OCI-LY3 (cell line): ENCODE measurements at regions not wholly inside any gene's neighbourhood (a gene's known extent, or its start where the extent isn't known, plus 50 kb on each side); places are given as distances from the start of the nearest gene placed in this dataset.
A peak's percentile ranks its signal among the peaks of the same experiment; 100 is the strongest.

ENCODE experiments used
- H2AFZ ChIP-seq: fragments of 200-600, 300-600 bp; shearing (Covaris generic); 2 replicates; pipeline ENCODE4 v1.6.0; 2014; ENCODE audit warnings: antibody characterized with exemption, low read depth, low read length
- H3K27ac ChIP-seq: fragments of 200-600, 300-600 bp; sonication (generic); 2 replicates; pipeline ENCODE4 v1.5.1; 2014; ENCODE audit warnings: mild to moderate bottlenecking, low read length, moderate library complexity, mixed read lengths
- H3K27me3 ChIP-seq: fragments of 200-600, 300-600 bp; sonication (generic); 2 replicates; pipeline ENCODE4 v1.6.1; 2014; ENCODE audit warnings: low read depth, low read length, mixed read lengths
- H3K36me3 ChIP-seq: fragments of 200-600, 300-600 bp; sonication (generic); replicated peaks from 2 replicates; pipeline ENCODE3; 2014; ENCODE audit warnings: low read depth, low read length, mixed read lengths
- H3K4me1 ChIP-seq: fragments of 300-600, 200-600 bp; sonication (generic); 2 replicates; pipeline ENCODE4 v1.6.1; 2014; ENCODE audit warnings: low read length, mixed read lengths
- H3K4me2 ChIP-seq: fragments of 200-600, 300-600 bp; sonication (generic); 2 replicates; pipeline ENCODE4 v1.6.1; 2014; ENCODE audit warnings: low read length, mixed read lengths
- H3K4me3 ChIP-seq: fragments of 300-600, 200-600 bp; sonication (generic); 2 replicates; pipeline ENCODE4 v1.5.1; 2014; ENCODE audit warnings: antibody characterized with exemption, mild to moderate bottlenecking, low read length, moderate library complexity
- H3K79me2 ChIP-seq: fragments of 300-600, 200-600 bp; shearing (Covaris generic); 2 replicates; pipeline ENCODE4 v1.6.1; 2014; ENCODE audit warnings: mild to moderate bottlenecking, low read length, mixed read lengths
- H3K9ac ChIP-seq: fragments of 300-600, 200-600 bp; shearing (Covaris generic); 2 replicates; pipeline ENCODE4 v1.6.0; 2014; ENCODE audit warnings: mild to moderate bottlenecking, low read length, moderate library complexity
- H3K9me3 ChIP-seq: fragments of 200-600, 300-600 bp; shearing (Covaris generic); 2 replicates; pipeline ENCODE4 v1.6.1; 2014; ENCODE audit warnings: low read length, mixed read lengths; ENCODE audit not compliant: insufficient read depth
- H4K20me1 ChIP-seq: fragments of 200-600, 300-600 bp; sonication (generic); 2 replicates; pipeline ENCODE4 v1.6.1; 2016; ENCODE audit warnings: low read length, mixed read lengths; ENCODE audit not compliant: insufficient read depth
- EZH2phosphoT487 ChIP-seq: fragments of 200-600 bp; shearing (Covaris generic); IDR thresholded peaks from 2 replicates; pipeline ENCODE4 v1.6.1; 2018; ENCODE audit warnings: antibody characterized with exemption, mixed run types, low read depth
- TF ChIP-seq, protein P1 (sequence below): fragments of 200-600, 300-600 bp; sonication (generic); IDR thresholded peaks from 2 replicates; pipeline ENCODE4 v1.5.1; 2014; ENCODE audit warnings: antibody characterized with exemption, low read length, low read depth

GRCh38 chr2:180130403-180130802 is 123.3 kb upstream of the CWC22 start:
- H3K36me3 ChIP-seq: no peaks in the 10 kb centered on the region
- H3K4me2 ChIP-seq: no peak overlapping the region

DNA sequence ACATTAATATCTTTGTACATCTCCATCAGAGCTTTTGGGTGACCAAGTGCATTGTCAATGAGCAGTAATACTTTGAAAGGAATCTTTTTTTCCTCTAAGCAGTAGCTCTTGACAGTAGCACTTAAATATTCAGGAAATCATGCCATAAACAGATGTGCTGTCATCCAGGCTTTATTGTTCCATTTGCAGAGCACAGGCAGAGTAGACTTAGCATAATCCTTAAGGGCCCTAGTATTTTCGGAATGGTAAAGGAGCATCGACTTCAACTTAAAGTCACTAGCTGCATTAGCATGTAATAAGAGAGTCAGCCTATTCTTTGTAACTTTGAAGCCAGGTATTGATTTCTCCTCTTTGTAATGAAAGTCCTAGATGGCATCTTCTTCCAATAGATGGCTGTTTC is 121.8 kb upstream of the CWC22 start:
- Histone ChIP-seq H3K4me1 (peaks cover 16% of the 10 kb centered on the region), H4K20me1 (no peaks in the 10 kb centered on the region), H3K36me3 (no peaks in the 10 kb centered on the region), H3K4me2 (no peak overlapping the region), H3K79me2 (no peaks in the 10 kb centered on the region), H2AFZ (no peak overlapping the region), H3K4me3 (no peak overlapping the region), H3K9me3 (no peaks in the 10 kb centered on the region), H3K27me3 (no peaks in the 10 kb centered on the region), H3K27ac (no peak overlapping the region), H3K9ac (no peak overlapping the region)
- TF ChIP-seq EZH2phosphoT487: no peak
- TF ChIP-seq, protein P1, sequence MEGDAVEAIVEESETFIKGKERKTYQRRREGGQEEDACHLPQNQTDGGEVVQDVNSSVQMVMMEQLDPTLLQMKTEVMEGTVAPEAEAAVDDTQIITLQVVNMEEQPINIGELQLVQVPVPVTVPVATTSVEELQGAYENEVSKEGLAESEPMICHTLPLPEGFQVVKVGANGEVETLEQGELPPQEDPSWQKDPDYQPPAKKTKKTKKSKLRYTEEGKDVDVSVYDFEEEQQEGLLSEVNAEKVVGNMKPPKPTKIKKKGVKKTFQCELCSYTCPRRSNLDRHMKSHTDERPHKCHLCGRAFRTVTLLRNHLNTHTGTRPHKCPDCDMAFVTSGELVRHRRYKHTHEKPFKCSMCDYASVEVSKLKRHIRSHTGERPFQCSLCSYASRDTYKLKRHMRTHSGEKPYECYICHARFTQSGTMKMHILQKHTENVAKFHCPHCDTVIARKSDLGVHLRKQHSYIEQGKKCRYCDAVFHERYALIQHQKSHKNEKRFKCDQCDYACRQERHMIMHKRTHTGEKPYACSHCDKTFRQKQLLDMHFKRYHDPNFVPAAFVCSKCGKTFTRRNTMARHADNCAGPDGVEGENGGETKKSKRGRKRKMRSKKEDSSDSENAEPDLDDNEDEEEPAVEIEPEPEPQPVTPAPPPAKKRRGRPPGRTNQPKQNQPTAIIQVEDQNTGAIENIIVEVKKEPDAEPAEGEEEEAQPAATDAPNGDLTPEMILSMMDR: no peak

More at GRCh38 chr2:180130403-180130802, 123.3 kb upstream of the CWC22 start:
- Histone ChIP-seq H3K4me3 (no peak overlapping the region), H3K9me3 (no peaks in the 10 kb centered on the region), H4K20me1 (no peaks in the 10 kb centered on the region), H3K79me2 (no peaks in the 10 kb centered on the region), H3K9ac (no peak overlapping the region), H3K27ac (no peak overlapping the region), H2AFZ (no peak overlapping the region), H3K4me1 (peaks cover 5% of the 10 kb centered on the region), H3K27me3 (no peaks in the 10 kb centered on the region)
- TF ChIP-seq, protein P1: no peak
- TF ChIP-seq EZH2phosphoT487: no peak

GRCh38 chr2:180125245-180125962 is 118.3 kb upstream of the CWC22 start:
- peak overlapping the region; percentile 96 for H2AFZ ChIP-seq

More at GRCh38 chr2:180125245-180125962, 118.3 kb upstream of the CWC22 start:
- Histone ChIP-seq H3K27ac (no peak overlapping the region), H3K4me1 (peaks cover 18% of the 10 kb centered on the region), H3K27me3 (no peaks in the 10 kb centered on the region), H4K20me1 (no peaks in the 10 kb centered on the region), H3K4me3 (peak overlapping the region; percentile 74), H3K9ac (peak overlapping the region; percentile 49), H3K36me3 (no peaks in the 10 kb centered on the region), H3K9me3 (no peaks in the 10 kb centered on the region), H3K4me2 (peak overlapping the region; percentile 80), H3K79me2 (no peaks in the 10 kb centered on the region)
- TF ChIP-seq, protein P1: peak; percentile 68
- TF ChIP-seq EZH2phosphoT487: no peak
